Fibroblast of skin of left biceps (primary cell): ENCODE measurements at regions not wholly inside any gene's neighbourhood (a gene's known extent, or its start where the extent isn't known, plus 50 kb on each side); places are given as distances from the start of the nearest gene placed in this dataset.

ENCODE experiments used
- DNase-seq, 2 experiments: peaks; one replicate each; pipeline ENCODE4 v3.0.0-alpha.2; 2013; ENCODE audit warnings: low read depth in 2 of 2

DNA sequence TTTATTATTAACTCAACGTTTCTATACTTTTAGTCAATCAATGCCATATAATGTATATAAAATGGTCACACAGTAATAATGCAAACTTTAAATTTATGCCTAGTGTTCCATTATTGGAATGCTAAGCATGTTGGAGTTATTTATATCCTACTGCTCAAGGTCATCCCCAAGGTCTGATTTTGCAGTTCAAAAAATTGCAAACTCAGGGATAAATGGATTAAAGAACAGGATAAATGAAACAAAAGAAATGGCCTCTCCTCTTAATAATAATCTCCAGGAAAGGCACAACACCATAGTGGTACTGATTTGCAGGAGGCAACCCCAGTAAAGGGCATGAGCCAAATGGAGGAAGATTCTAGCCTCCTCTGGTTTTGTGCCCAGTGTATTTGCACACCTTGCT is 436.4 kb downstream of the EPHA4 start:
- DNase-seq = no peak

DNA sequence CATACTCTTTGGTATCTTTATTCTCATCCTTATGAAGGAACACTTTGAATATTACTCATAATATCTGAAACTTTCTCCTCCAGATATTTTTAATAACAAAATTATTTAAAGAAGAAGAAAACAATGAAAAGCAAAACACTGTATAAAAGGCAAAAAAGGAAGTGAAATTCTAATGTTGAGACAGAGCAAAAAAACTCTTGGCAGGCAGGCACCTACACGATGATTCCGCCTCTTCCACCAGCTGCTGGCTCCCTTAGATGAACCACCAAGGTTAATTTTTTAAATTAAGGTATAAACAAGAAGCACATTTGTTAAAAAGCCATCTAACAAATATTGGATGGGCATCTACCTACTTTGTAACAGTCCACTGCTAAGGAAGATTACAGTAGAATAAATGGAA is 434.7 kb downstream of the EPHA4 start:
- no peak for DNase-seq

DNA sequence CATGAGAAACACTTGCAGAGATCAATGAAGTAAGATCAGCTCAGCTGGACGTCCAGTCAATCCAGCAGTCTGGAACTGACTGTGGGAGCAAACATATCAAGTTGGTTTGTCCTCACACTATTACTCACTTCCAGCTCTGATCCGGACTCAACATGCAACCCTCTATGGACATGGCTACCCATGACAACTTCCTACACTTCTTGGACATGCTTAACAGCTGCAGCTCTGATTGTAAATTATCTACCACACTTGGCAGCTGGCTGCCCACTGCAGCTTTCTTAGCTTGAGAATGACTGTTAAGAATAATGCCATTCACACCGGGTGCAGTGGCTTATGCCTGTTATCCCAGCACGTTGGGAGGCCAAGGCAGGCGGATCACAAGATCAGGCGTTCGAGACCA is 429.8 kb downstream of the EPHA4 start:
- no peak for DNase-seq

DNA sequence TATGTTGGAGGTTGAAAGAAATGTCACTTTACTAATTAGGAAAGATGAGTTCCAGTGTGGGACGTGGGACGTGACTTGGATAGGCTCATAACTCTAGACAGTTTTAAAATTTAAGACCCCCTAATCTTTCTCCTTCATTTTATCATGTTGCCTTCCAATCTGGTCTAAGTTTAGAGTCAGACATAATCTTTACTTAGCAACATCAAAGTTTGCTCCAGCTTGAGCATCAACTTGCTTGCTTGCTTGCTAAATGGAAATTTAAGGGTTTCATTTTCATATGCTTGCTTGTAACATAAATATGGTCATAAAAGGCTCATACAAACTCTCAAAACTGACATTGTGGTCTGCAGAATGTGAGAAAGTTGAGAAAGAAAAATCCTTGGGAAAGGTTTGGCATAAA is 428.9 kb downstream of the EPHA4 start:
- DNase-seq = no peak

DNA sequence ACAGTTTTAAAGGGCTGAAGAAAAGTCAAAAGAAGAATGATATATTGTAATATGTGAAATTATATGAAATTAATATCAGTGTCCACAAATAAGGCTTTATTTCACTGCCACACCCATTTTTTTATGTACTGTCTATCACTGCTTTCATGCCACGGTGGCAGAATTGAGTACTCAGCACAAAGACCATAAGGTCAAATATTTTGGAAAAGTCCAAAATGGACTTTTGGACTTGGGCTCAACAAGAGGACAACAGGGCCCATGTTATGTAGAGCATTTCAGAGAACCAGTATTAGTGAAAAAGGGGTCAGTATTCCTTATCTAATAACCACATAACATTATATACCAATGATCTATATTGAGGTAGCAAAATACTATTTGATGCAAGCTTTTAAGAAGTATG is 427.2 kb downstream of the EPHA4 start:
- DNase-seq = no peak

DNA sequence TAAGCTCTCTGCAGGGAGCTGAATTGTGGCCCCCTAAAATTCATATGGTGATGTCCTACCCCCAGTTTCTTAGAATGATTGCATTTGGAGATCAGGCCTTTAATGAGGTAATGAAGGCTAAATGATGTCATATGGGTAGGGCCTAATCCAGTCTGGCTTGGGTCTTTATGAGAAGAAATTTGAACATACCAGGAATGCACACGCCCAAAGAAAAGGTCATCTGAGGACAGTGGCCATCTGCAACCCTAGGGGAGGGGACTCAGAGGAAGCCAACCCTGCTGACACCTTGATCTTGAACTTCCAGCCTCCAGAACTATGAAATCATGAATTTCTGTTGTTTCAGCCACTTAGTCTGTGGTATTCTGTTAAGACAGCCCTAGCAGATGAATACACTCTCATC is 426.7 kb downstream of the EPHA4 start:
- DNase-seq = no peak

DNA sequence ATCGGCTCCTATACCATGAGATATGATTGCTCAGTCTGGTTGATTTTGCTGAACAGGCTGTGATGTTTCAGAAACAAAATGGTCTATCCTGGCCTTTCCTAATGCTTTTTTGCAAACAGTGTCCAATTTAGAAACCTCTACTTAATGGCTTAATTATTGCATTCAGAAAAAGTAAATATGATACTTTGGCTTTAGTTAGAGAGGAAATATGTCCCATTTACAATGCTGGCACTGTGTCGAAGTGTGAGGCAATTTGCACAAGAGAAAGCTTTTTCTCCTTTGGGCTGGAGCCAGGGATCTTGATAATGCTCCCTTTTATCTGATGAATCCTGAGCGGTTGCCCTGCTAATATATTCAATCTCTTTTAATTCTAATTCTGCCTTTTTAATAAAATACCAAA is 418.9 kb downstream of the EPHA4 start:
- no peak for DNase-seq

DNA sequence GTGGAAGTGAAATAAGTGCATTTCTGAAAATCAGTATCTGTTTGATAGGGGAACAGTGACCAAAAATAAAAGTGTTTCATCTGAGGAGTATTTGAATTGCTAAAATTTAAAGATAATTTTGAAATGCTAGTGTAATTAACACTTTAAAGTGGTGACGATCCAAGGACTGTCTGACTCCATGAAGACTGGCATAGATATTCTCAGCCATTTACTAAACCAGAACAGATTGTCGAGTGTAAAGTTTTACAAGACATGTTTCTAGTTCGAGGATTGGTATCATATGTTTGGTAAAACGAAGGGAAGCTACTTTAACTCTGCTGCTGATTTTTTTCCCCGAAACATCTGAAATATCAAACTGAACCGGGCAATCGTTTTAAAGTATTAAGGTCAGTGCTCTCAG is 417.9 kb downstream of the EPHA4 start:
- no peak for DNase-seq

DNA sequence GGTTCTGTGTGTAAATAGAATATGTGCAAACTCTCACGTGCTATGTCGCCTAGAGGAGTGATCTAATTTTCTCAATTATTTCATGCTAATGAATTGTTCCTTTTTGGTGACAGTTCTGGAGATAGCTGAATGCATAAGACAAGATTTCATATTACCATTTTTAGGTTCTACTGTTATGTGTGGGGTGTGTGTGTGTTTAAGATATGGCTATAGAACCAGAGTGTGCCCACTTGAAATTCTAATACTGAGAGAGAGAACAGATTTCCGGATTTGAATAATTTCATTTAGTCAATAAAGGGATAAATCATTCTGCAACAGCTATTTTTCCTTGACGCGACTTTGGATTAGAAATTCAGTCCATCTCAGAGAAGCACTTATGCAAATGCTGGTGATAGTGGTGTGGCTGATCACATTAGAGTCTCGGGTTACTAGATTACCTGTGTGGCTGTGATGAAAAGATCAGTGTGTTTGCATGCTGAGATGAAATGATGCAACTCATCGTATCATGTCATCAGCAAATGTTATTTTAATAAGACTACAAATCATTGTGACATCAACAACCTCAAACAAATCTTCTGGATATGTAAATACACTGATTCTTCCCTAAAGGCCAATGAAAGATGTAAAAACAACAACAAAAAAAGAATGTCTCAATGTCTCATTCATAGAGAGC is 415.9 kb downstream of the EPHA4 start:
- DNase-seq = no peak

DNA sequence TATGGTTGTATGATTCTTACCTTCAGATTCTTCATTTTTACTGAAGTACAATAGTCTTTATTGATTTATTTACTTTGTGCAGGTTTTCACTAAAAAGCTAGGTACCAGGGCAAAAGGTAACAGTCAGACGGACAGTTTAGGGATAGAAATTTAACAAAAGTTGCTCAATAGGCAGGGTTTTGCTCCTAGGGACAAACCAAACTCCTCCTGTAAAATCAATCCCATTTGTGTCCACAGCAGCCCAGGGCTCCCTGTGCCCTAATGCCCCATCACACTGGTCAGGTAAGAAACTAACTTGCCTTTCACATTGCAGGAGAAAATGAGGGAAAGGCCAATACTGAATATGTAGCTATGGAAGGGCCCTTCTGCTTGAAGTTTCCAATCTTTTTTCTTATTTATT is 410.9 kb downstream of the EPHA4 start:
- no peak for DNase-seq

DNA sequence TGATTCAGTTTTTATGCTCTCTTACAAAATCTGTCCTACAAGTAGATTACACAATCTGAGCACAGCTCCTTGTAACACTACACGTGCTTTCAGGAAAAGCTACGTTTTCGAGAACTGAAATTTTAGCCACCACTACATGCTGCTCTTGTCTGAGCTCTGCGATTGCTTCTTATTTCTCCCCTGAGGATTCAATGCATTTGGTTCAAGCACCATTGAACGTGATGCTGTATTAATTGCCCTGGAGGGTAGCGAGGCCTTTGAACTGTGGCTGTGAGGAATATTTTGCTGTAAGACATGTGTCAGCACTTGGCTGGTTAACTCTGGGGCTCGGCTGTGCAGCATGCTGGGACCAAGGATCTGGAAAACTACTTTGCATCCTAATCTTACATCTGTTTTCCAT is 405.8 kb downstream of the EPHA4 start:
- peak; percentile 55 for DNase-seq

DNA sequence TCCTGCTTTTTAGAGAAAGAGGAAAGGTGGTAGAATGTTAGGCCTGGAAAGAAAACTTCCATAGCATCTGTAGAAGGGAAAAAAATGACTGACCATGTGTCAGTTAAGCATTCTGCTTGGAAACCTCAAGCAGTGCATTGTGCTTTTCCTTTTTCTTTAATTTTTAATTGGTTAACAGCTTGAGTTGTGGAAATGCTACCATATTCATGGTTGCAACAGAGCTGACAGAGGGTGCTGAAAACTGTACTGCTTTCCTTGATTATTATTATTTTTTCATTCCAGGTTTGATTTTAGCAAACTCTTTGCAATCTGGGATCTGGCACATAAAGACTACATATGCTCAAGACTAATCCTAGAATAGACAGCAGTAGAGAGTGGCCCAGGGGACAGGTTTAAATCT is 404.5 kb downstream of the EPHA4 start:
- no peak for DNase-seq

DNA sequence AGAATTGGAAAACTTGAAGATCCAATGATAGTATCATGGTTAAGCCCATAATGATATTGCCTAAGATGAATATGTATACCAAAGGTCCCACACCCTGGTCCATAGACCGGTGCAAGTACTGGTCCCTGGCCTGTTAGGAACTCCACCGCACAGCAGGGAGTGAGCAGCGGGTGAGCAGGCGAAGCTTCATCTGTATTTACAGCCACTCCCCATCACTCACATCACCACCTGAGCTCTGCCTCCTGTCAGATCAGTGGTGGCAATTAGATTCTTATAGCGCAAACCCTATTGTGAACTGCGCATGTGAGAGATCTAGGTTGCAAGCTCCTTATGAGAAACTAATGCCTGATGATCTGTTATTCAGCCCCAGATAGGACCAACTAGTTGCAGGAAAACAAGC is 402.4 kb downstream of the EPHA4 start:
- DNase-seq = no peak

DNA sequence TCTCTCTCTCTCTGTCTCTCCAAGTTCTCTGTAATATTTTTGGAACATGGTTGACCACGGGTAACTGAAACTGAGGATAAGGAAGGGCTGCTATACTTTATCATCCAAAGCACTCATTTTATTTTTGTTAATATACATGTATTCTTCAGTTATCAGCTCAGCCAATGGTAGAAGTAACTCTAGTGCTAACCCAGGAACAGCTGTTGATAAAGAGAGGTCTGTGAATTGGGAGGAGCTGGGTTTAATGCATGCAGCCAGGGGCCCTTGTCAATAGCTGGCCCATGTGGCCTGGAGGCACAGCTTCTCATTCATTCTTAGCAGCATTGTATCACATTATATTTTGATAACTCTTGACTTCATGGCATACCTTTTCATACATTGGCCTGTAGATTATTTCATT is 401.6 kb downstream of the EPHA4 start:
- DNase-seq = no peak

DNA sequence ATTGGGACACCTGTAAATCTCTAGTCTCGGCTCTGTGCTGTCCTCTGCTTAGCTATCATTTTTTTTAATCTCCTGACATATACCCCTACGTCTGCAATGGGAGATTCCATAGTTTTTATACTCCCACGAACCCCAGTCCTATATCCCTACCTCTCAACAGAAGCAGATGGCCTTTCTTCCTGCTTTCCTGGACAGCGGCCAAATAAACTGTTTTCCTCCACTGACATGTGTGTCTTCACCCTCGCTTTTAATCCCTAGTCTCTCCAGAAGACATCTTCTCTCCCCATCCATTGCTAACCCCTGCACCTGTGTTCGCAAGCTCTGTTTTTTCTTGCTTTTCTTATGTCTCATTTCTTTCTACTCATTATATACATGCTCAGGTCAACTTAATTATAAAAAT is 395.4 kb downstream of the EPHA4 start:
- DNase-seq = no peak

DNA sequence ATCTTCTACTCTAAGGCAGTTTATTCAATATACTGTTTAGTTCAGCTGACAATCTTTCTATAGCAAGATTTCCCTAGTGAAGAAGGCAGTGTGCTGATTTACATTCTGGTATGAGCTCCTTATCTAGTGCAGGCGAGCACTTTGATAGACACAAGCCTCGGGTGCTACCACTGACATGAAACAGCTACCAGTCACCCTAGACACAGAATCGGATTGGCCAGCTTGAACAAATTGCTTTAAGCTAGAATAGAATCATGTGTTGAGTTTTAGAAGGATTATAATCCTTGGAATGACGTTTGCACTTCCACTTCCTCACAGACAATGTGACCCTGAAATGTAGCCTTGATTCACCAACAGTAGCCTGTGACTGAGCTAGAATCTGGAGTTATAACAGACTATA is 394.0 kb downstream of the EPHA4 start:
- no peak for DNase-seq

DNA sequence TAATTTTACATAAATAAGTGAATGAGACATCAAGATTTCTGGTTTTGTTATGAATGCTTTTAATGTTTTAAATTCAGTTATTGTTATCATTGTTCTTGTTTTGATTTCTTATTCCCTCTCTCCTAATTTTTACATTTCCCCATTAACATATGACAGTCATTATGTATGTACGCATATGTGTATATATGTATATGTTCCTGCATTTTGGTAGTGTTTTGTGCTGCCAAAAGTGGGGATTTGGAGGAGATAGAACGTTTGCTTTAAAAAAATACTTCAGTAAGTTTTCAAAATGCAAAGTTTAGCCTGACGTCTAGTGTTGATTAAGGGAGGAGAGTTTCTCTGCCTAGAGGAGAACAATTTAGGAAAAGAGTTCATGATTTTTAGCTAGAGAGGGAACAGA is 385.2 kb downstream of the EPHA4 start:
- no peak for DNase-seq

DNA sequence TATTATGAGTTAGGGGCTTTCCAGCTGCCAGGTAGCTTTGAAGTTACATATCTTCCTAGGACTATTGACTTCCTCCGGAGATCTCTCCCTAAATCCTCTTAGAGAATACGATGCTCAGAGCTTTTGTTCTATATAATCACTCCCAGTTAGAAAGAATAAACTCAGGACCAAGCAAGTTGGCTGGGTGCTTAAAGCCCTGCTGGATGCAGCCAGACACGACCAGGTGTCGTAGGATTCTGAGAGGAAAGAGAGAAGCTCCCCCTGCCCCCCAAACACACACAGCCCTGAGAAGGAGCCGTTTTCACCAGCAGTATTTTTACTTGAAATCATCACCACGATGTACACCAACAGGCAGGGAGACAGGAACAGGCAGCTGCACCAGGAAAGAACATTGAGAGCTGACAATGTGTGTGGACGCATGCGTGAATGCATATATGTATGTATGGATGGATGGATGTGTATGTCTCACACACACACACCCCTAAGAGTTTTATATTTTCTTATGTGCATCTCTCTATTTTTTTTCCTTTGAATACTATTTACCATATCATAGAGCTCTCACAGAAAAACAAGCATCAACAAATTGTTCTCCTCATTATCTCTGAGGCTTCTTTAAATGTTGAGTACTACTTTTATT is 382.6 kb downstream of the EPHA4 start:
- no peak for DNase-seq

DNA sequence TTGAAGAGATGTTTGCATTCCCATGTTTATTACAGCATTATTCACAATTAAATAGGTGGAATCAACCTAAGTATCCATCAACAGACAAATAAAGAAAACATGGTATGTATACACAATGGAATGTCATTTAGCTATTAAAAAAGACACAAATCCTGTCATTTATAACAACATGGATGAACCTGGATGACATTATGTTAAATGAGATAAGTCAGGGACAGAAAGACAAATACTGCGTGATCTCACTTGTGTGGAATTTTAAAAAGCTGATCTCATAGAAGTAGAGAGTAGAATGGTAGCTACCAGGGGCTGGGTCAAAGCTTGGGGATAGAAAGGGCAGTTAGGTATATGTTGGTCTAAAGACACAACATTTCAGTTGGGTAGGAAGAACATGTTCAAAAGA is 376.3 kb downstream of the EPHA4 start:
- DNase-seq = no peak

DNA sequence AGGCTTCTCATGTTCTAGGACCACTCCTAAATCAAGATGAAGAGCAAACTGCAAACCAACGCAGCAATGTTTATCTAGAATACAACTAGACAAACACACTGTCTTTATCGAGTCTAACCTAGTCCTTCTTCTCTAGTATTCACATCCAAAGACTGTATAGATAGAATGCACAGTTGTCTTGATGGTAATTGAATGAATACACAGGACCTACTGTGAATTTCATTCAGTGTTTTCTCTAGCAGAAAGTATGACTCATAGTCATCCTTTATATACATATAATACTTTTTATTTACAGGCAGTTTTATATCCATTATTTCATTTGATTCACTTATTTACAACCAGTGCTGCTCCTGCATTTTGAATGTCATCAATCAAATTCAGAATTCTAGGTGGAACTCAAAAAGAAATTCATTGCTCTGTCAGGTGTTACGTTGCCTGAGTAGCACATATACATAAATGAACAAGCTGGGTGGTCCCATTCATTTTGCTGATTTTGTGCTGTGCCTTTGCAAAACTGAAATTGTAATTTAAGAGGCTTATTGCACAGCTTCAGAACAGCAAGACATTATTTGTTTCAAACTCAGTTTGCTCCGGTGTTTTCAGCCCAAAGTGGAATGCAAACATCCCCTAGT is 374.8 kb downstream of the EPHA4 start:
- no peak for DNase-seq

DNA sequence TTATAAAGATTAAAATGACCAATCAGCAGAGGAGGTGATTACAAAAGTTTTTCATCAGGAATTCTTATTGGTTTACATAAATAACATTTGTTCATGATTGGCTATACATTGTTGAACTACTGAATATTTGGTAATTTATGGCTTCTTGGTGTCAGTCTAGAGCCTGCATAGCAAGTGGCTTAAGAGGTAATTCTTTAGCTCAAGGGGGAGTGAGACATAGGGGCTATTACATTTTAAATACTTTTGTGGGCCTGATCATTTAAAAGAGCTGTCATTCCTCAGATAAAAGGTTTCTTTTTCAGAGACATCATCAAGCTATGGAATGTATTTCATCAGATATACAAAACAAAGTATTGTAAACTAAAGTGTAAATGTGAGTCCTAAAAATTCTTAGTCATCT is 373.8 kb downstream of the EPHA4 start:
- no peak for DNase-seq

DNA sequence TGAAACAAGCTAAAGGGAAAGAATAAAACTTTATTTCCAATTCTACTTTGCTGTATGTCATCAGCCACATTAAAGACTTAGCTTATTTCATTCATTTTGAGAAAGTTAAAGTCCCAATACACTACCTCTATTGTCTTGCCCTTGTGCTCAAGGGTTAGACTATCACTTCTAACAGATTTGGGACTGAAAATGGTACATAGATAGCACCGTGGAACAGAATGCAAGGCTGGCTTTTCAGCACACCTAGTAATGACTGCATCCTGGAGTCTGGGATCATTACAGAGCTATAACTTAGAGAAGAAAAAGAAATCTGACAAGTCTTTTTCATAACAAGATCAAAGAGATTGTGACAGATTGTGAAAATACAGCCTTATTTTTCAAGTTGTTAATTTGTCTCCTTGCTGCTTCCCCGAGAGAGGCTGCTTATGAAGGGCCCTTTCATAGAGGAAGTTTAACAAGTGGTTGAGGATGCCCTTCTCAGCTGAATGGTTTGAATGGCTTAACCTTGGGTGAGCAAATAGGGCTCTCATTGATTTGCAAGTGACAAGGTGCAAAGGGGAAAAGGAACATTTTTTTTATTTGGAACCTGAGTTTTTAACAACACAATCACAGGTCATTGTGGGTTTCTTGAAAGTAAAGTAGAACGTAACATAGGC is 371.8 kb downstream of the EPHA4 start:
- no peak for DNase-seq

DNA sequence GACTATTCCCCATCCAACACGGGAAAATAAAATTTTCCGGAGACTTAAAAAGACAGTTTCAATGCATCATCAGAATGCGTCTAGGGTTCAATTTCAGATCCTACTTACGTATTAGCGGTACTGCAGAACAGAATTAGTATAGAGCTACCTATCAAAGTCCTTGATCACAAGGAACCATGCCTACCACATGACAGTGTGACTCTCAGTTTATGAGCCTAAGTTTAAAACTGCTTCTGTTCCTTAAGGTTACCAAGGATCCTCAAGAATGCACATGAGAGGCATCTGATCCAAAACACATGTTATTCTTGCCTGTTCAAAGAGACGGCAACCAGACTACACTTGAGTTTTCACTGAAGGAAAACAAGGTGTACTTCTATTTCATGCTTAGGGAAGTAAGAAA is 369.7 kb downstream of the EPHA4 start:
- DNase-seq = no peak
